Endothelial cell of umbilical vein (primary cell): ENCODE measurements at regions not wholly inside any gene's neighbourhood (a gene's known extent, or its start where the extent isn't known, plus 50 kb on each side); places are given as distances from the start of the nearest gene placed in this dataset.

Experiments used
- BruUV-seq: library from RNA; stranded (reverse); fragments of 400-500 nt; replicated peaks from 2 replicates; lab custom pipeline; 2021; lab: Mats Ljungman, UMichigan
- CTCF ChIA-PET: fragments of 300-600, 350-600 bp; sonication (Branson Sonifier 250); formaldehyde crosslinking; loops from one replicate; lab custom pipeline; 2021; ENCODE audit warnings: antibody characterized with exemption, inconsistent platforms; lab: Charles Lee
- POLR2A ChIA-PET: fragments of 300-600, 350-600 bp; sonication (Branson Sonifier 250); formaldehyde crosslinking; loops from one replicate; lab custom pipeline; 2021; ENCODE audit warnings: antibody characterized with exemption, inconsistent platforms; lab: Charles Lee
- DNase-seq: peaks from one replicate; pipeline ENCODE4 v3.0.0-alpha.2; 2011; ENCODE audit warnings: low read depth, low spot score
- FAIRE-seq: peaks from 2 replicates; lab custom pipeline; 2011; peaks lifted over from hg19 to GRCh38; lab: Jason Lieb, UNC
- H2AFZ ChIP-seq: 2 replicates; pipeline ENCODE4 v1.6.0; 2012; ENCODE audit warnings: low read depth, low read length, control low read depth, inconsistent platforms
- H3K27ac ChIP-seq: 2 replicates; pipeline ENCODE4 v1.5.1; 2011; ENCODE audit warnings: low read depth, mild to moderate bottlenecking, control low read depth, low read length, moderate library complexity; ENCODE audit not compliant: insufficient read depth
- H3K27me3 ChIP-seq, 2 experiments: 2 replicates each; pipeline versions ENCODE4 v1.6.0 to v1.6.1; 2011; ENCODE audit warnings: low read length in 2 of 2, mixed read lengths in 1 of 2; ENCODE audit not compliant: control insufficient read depth in 2 of 2, insufficient read depth in 2 of 2
- H3K36me3 ChIP-seq, 2 experiments: 2 replicates in 1 of 2; 3 replicates in 1 of 2; pipeline ENCODE4 v1.5.1; 2011; ENCODE audit warnings: low read length in 2 of 2, mild to moderate bottlenecking in 1 of 2, moderate library complexity in 1 of 2; ENCODE audit not compliant: control insufficient read depth in 2 of 2, insufficient read depth in 2 of 2; ENCODE audit errors: extremely low read depth in 1 of 2
- H3K4me1 ChIP-seq: 3 replicates; pipeline ENCODE4 v1.5.1; 2011; ENCODE audit warnings: mild to moderate bottlenecking, low read length; ENCODE audit not compliant: control insufficient read depth, insufficient read depth; ENCODE audit errors: extremely low read depth
- H3K4me2 ChIP-seq: 2 replicates; pipeline ENCODE4 v1.6.1; 2011; ENCODE audit warnings: low read length, control low read depth, mixed read lengths; ENCODE audit not compliant: insufficient read depth
- H3K4me3 ChIP-seq, 3 experiments: fragments of 200-600 bp in 1 of 3; sonication (generic), shearing (Covaris generic) in 1 of 3; replicated peaks in 1 of 3; 2 replicates each; pipeline ENCODE4 v1.5.1; 2011 to 2016; ENCODE audit warnings: control low read depth in 3 of 3, low read length in 3 of 3, mild to moderate bottlenecking in 2 of 3, inconsistent platforms in 1 of 3, low read depth in 1 of 3, moderate library complexity in 1 of 3; ENCODE audit not compliant: insufficient read depth in 1 of 3
- H3K79me2 ChIP-seq: 2 replicates; pipeline ENCODE4 v1.6.0; 2012; ENCODE audit warnings: low read length, inconsistent platforms; ENCODE audit not compliant: control insufficient read depth, insufficient read depth
- H3K9ac ChIP-seq: replicated peaks from 2 replicates; pipeline ENCODE3; 2011; ENCODE audit warnings: low read length, control low read depth; ENCODE audit not compliant: insufficient read depth; ENCODE audit errors: extremely low read depth
- H3K9me1 ChIP-seq: replicated peaks from 3 replicates; pipeline ENCODE4 v1.6.0; 2011; ENCODE audit warnings: mild to moderate bottlenecking, low read length; ENCODE audit not compliant: control insufficient read depth, insufficient read depth; ENCODE audit errors: extremely low read depth
- H3K9me3 ChIP-seq: replicated peaks from 2 replicates; pipeline ENCODE4 v1.5.1; 2012; ENCODE audit warnings: low read length, inconsistent platforms; ENCODE audit not compliant: control insufficient read depth, insufficient read depth
- H4K20me1 ChIP-seq: replicated peaks from 2 replicates; pipeline ENCODE3; 2011; ENCODE audit warnings: mild to moderate bottlenecking, low read length; ENCODE audit not compliant: control insufficient read depth, insufficient read depth; ENCODE audit errors: extremely low read depth
- CTCF ChIP-seq, 2 donors: IDR thresholded peaks; 1 replicate in 1 of 2; 2 replicates in 1 of 2; pipeline ENCODE4 v1.5.1; 2011; ENCODE audit warnings: low read length in 2 of 2, mild to moderate bottlenecking in 2 of 2, moderate library complexity in 2 of 2, control low read depth in 1 of 2, inconsistent platforms in 1 of 2, low read depth in 1 of 2; ENCODE audit not compliant: insufficient read depth in 1 of 2; ENCODE audit errors: extremely low read depth in 1 of 2
- EZH2 ChIP-seq: IDR thresholded peaks from 2 replicates; pipeline ENCODE4 v1.6.1; 2012; ENCODE audit warnings: borderline replicate concordance, low read depth, mild to moderate bottlenecking, moderate library complexity, low read length, inconsistent platforms; ENCODE audit not compliant: severe bottlenecking
- FOS ChIP-seq: IDR thresholded peaks from 2 replicates; pipeline ENCODE4 v1.6.1; 2011; ENCODE audit warnings: mild to moderate bottlenecking, low read length, moderate library complexity, borderline replicate concordance; ENCODE audit not compliant: insufficient read depth
- GATA2 ChIP-seq: IDR thresholded peaks from 2 replicates; pipeline ENCODE4 v1.7.0; 2011; ENCODE audit warnings: low read depth, mild to moderate bottlenecking, moderate library complexity, mixed read lengths, low read length; ENCODE audit not compliant: insufficient read length, insufficient read depth
- JUN ChIP-seq: IDR thresholded peaks from 2 replicates; pipeline ENCODE4 v1.6.1; 2011; ENCODE audit warnings: borderline replicate concordance, low read depth; ENCODE audit not compliant: insufficient read length, insufficient read depth
- MAX ChIP-seq: IDR thresholded peaks from 2 replicates; pipeline ENCODE4 v1.6.1; 2011; ENCODE audit not compliant: insufficient read depth, insufficient read length
- MYC ChIP-seq: IDR thresholded peaks from one replicate; pipeline ENCODE4 v1.6.1; 2011; ENCODE audit warnings: mild to moderate bottlenecking, low read depth, low read length
- POLR2A ChIP-seq: IDR thresholded peaks from 2 replicates; pipeline ENCODE4 v1.6.1; 2012; ENCODE audit warnings: low read depth, mild to moderate bottlenecking, control low read depth, low read length
- dilution Hi-C: fragments of 300-500 bp; cut with MboI; formaldehyde crosslinking; loops from one replicate; pipeline ENCODE4 v1.15.0; 2019; ENCODE audit warnings: low sequenced_read_pairs; ENCODE audit not compliant: extremely low pct_ligation_motif_present
- intact Hi-C: fragments of 100-400 bp; cut with micrococcal nuclease; formaldehyde crosslinking; loops from one replicate; pipeline ENCODE4 v1.10.0; 2022

GRCh38 chr1:229046251-229046853 lies 224.6 kb upstream of the RAB4A start:
- no TSS peak for BruUV-seq
- no peaks in the 10 kb centered on the region for H3K9me1 ChIP-seq
- H3K36me3 ChIP-seq: no peaks in the 10 kb centered on the region
- H3K4me1 ChIP-seq: no peaks in the 10 kb centered on the region
- DNase-seq: no peak
- no peaks in the 10 kb centered on the region for H3K9me3 ChIP-seq
- FAIRE-seq: no peak
- TF ChIP-seq POLR2A (no peak), GATA2 (no peak), CTCF (IDR thresholded peaks at IDR 0.05; ENCODE audit: extremely low read depth in 1 of 2, insufficient read depth in 1 of 2, low read depth in 1 of 2, low read length in 2 of 2) (no peak), MAX (no peak), MYC (no peak), FOS (no peak), JUN (no peak), EZH2 (no peak)
- H3K4me3 ChIP-seq: no peak overlapping the region
- peaks cover 0 to 2% of the 10 kb centered on the region in 2 experiments for H3K27me3 ChIP-seq
- H3K4me2 ChIP-seq: no peak overlapping the region
- no peak overlapping the region for H3K27ac ChIP-seq
- dilution Hi-C loops: no loop called here
- H4K20me1 ChIP-seq: no peaks in the 10 kb centered on the region
- H3K9ac ChIP-seq: no peak overlapping the region
- no peak overlapping the region for H2AFZ ChIP-seq
- ChIA-PET CTCF (no interaction called here), POLR2A (no interaction called here)
- H3K79me2 ChIP-seq: no peaks in the 10 kb centered on the region
- intact Hi-C loops: no loop called here
